Small intestine (tissue), 7 donors: ENCODE measurements at regions not wholly inside any gene's neighbourhood (a gene's known extent, or its start where the extent isn't known, plus 50 kb on each side); places are given as distances from the start of the nearest gene placed in this dataset.

Experiments used
- DNase-seq, 2 donors: peaks; one replicate each; pipeline versions ENCODE4 v3.0.0 to v3.0.0-alpha.2; 2013
- FAIRE-seq: peaks from 2 replicates; lab custom pipeline; 2012; peaks lifted over from hg19 to GRCh38; lab: Jason Lieb, UNC
- H3K27ac ChIP-seq, 3 donors: one replicate each; pipeline ENCODE4 v1.5.1; 2013; ENCODE audit warnings: low read length in 2 of 3, mild to moderate bottlenecking in 2 of 3, control low read depth in 1 of 3, inconsistent platforms in 1 of 3, low read depth in 1 of 3, moderate library complexity in 1 of 3
- H3K27me3 ChIP-seq, 3 donors: one replicate each; pipeline ENCODE4 v1.6.1; 2013; ENCODE audit warnings: low read length in 3 of 3, inconsistent platforms in 1 of 3; ENCODE audit not compliant: control insufficient read depth in 3 of 3, insufficient read depth in 3 of 3
- H3K36me3 ChIP-seq, 3 donors: one replicate each; pipeline ENCODE4 v1.6.1; 2013; ENCODE audit warnings: low read length in 3 of 3, inconsistent platforms in 1 of 3, low read depth in 1 of 3, mild to moderate bottlenecking in 1 of 3, moderate library complexity in 1 of 3; ENCODE audit not compliant: control insufficient read depth in 3 of 3, insufficient read depth in 2 of 3
- H3K4me1 ChIP-seq, 3 donors: one replicate each; pipeline ENCODE4 v1.6.1; 2013; ENCODE audit warnings: low read length in 2 of 3, inconsistent platforms in 1 of 3, low read depth in 1 of 3, mild to moderate bottlenecking in 1 of 3, moderate library complexity in 1 of 3; ENCODE audit not compliant: control insufficient read depth in 3 of 3, insufficient read depth in 2 of 3
- H3K4me3 ChIP-seq, 3 donors: one replicate each; pipeline ENCODE4 v1.5.1; 2013; ENCODE audit warnings: low read length in 3 of 3, control low read depth in 1 of 3, inconsistent platforms in 1 of 3, low read depth in 1 of 3, mild to moderate bottlenecking in 1 of 3, moderate library complexity in 1 of 3
- H3K9me3 ChIP-seq, 2 donors: one replicate each; pipeline ENCODE4 v1.6.1; 2013; ENCODE audit warnings: low read depth in 1 of 2, low read length in 1 of 2; ENCODE audit not compliant: control insufficient read depth in 2 of 2, insufficient read depth in 1 of 2
- WGBS, 3 donors: extraction: QIAGEN DNeasy Blood & Tissue Kit; methylation state at CpG; one replicate each; pipeline ENCODE4 v1.1.7; 2013; 5-methylcytosine and 5-hydroxymethylcytosine counted together
- donor health status: healthy with polysubstance abuse.
- donor health status: control.
- donor health status: control.
- donor health status: Bipolar disorder and iron deficiency.
- donor health status: healthy.

DNA sequence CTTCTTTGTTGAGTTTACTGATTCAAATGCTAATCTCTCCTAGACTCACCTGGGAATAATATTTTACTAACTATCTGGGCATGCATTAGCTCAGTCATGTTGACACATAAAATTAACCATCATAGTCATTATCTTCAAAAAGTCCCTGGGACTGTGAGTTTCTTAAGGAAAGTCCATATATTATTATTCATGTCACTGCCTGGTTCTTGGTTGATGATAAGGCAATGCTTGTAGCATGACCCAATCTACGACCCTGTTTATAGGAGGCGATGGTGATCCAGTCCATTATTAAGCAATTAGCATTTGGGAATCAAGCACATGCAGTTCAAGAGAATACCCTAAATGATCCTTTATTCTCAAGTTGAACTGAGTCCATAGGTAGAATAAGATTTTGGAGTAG, 54.8 kb upstream of the MPHOSPH6 start:
- no peaks in the 10 kb centered on the region for H3K36me3 ChIP-seq
- H3K4me1 ChIP-seq: no peaks in the 10 kb centered on the region
- no peak overlapping the region for H3K27ac ChIP-seq
- H3K9me3 ChIP-seq: no peaks in the 10 kb centered on the region
- DNase-seq: no peak
- no peaks in the 10 kb centered on the region for H3K27me3 ChIP-seq
- FAIRE-seq: no peak
- WGBS, 3 donors: 89 to 94% (median 91%) methylated on average over 2 of the region's 2 CpGs
- no peak overlapping the region for H3K4me3 ChIP-seq

DNA sequence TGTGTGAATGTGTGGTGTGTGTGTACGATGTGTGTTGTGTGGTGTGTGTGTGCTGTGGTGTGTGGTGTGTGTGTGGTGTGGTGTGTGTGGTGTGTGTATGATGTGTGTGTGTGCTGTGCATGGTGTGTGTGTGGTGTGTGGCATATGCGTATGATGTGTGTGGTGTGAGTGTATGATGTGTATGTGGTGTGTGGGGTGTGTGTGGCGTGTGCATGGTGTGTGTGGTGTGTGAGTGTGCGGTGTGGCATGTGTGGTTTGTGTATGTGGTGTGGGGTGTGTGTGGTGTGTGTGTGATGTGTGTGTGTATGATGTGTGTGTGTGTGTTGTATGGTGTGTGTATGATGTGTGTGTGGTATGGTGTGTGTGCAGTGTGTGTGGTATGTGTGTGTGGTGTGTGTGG, 50.5 kb upstream of the MPHOSPH6 start:
- Histone ChIP-seq H3K27ac (no peak overlapping the region), H3K4me1 (no peaks in the 10 kb centered on the region), H3K9me3 (no peaks in the 10 kb centered on the region), H3K27me3 (peaks cover 0 to 3% (median 0%) of the 10 kb centered on the region in 3 donors), H3K36me3 (no peaks in the 10 kb centered on the region), H3K4me3 (no peak overlapping the region)
- FAIRE-seq (no peak), DNase-seq (no peak)
- WGBS, 3 donors: 87 to 93% (median 92%) methylated on average over 4 of the region's 4 CpGs
